WTC11 (cell line): ENCODE measurements at regions not wholly inside any gene's neighbourhood (a gene's known extent, or its start where the extent isn't known, plus 50 kb on each side); places are given as distances from the start of the nearest gene placed in this dataset.

ENCODE experiments used
- ATAC-seq: fragments of 200-7000 bp; cut with Tn5 transposase; 2 replicates; pipeline ENCODE4 v1.10.0; 2021; ENCODE audit warnings: mild to moderate bottlenecking, moderate library complexity
- CTCF ChIA-PET: fragments of 300-600 bp; sonication (Branson Sonifier 250); formaldehyde crosslinking; loops from one replicate; lab custom pipeline; 2021; ENCODE audit warnings: antibody characterized with exemption; lab: Charles Lee
- POLR2A ChIA-PET: fragments of 350-600 bp; sonication (Branson Sonifier 250); formaldehyde crosslinking; loops from one replicate; lab custom pipeline; 2021; ENCODE audit warnings: antibody characterized with exemption; lab: Charles Lee
- DNase-seq: peaks from one replicate; pipeline ENCODE4 v3.0.0; 2021; ENCODE audit warnings: low spot score
- H3K27ac Mint-ChIP-seq: 2 replicates; pipeline ENCODE4 v1.8.0; 2021; ENCODE audit warnings: mixed read lengths
- H3K27me3 Mint-ChIP-seq: 2 replicates; pipeline ENCODE4 v1.8.0; 2021; ENCODE audit warnings: low read depth, mild to moderate bottlenecking, moderate library complexity, mixed read lengths
- H3K36me3 Mint-ChIP-seq: 2 replicates; pipeline ENCODE4 v1.8.0; 2021; ENCODE audit warnings: mixed read lengths
- H3K4me1 Mint-ChIP-seq: 2 replicates; pipeline ENCODE4 v1.8.0; 2022; ENCODE audit warnings: mixed read lengths
- H3K4me3 Mint-ChIP-seq: 2 replicates; pipeline ENCODE4 v1.8.0; 2021; ENCODE audit warnings: mild to moderate bottlenecking, moderate library complexity, mixed read lengths
- H3K9me3 Mint-ChIP-seq: 2 replicates; pipeline ENCODE4 v1.8.0; 2021; ENCODE audit warnings: mixed read lengths
- CTCF ChIP-seq: fragments of 200-600 bp; IDR thresholded peaks from 2 replicates; pipeline ENCODE4 v1.8.0; 2022; ENCODE audit warnings: antibody characterized with exemption
- ETV6 ChIP-seq: sonication (generic); formaldehyde crosslinking; IDR thresholded peaks from 2 replicates; pipeline ENCODE4 v1.8.1; 2022; ENCODE audit warnings: mild to moderate bottlenecking, missing genetic modification reagents
- FOXK1 ChIP-seq: sonication (generic); formaldehyde crosslinking; IDR thresholded peaks from 2 replicates; pipeline ENCODE4 v1.8.0; 2022; ENCODE audit warnings: mild to moderate bottlenecking, moderate library complexity, missing genetic modification reagents
- FOXP1 ChIP-seq: sonication (generic); formaldehyde crosslinking; IDR thresholded peaks from 2 replicates; pipeline ENCODE4 v1.8.0; 2022; ENCODE audit warnings: missing genetic modification reagents, mild to moderate bottlenecking, moderate library complexity, borderline replicate concordance
- FOXP4 ChIP-seq: sonication (generic); formaldehyde crosslinking; IDR thresholded peaks from 2 replicates; pipeline ENCODE4 v1.8.0; 2022; ENCODE audit warnings: mild to moderate bottlenecking, missing genetic modification reagents
- IRF2 ChIP-seq: sonication (generic); formaldehyde crosslinking; IDR thresholded peaks from 2 replicates; pipeline ENCODE4 v1.8.0; 2022; ENCODE audit warnings: low read depth, missing genetic modification reagents, borderline replicate concordance
- MAX ChIP-seq: sonication (generic); formaldehyde crosslinking; IDR thresholded peaks from 2 replicates; pipeline ENCODE4 v1.8.0; 2022; ENCODE audit warnings: mild to moderate bottlenecking, missing genetic modification reagents
- MXD4 ChIP-seq: fragments of 250-450 bp; sonication (Bioruptor Pico); IDR thresholded peaks from 2 replicates; pipeline ENCODE4 v1.8.0; 2021; ENCODE audit warnings: mild to moderate bottlenecking, moderate library complexity, borderline replicate concordance
- NFE2L1 ChIP-seq: sonication (generic); formaldehyde crosslinking; IDR thresholded peaks from 2 replicates; pipeline ENCODE4 v1.8.1; 2023; ENCODE audit warnings: missing genetic modification reagents
- NR3C1 ChIP-seq: sonication (generic); formaldehyde crosslinking; conservative IDR thresholded peaks from 2 replicates; pipeline ENCODE4 v1.8.1; 2023; ENCODE audit warnings: low read depth, mild to moderate bottlenecking, missing genetic modification reagents
- OVOL2 ChIP-seq: fragments of 250-450 bp; sonication (Bioruptor Pico); IDR thresholded peaks from 2 replicates; pipeline ENCODE4 v1.9.0; 2021; ENCODE audit warnings: mild to moderate bottlenecking, borderline replicate concordance
- PREB ChIP-seq: sonication (generic); formaldehyde crosslinking; IDR thresholded peaks from 2 replicates; pipeline ENCODE4 v1.8.1; 2022; ENCODE audit warnings: mild to moderate bottlenecking, missing genetic modification reagents, moderate library complexity, borderline replicate concordance
- RELA ChIP-seq: sonication (generic); formaldehyde crosslinking; IDR thresholded peaks from 2 replicates; pipeline ENCODE4 v1.8.1; 2022; ENCODE audit warnings: missing genetic modification reagents, mild to moderate bottlenecking, borderline replicate concordance
- SMAD3 ChIP-seq: sonication (generic); formaldehyde crosslinking; IDR thresholded peaks from 2 replicates; pipeline ENCODE4 v1.8.0; 2022; ENCODE audit warnings: missing genetic modification reagents, mild to moderate bottlenecking, borderline replicate concordance
- USF1 ChIP-seq: sonication (generic); formaldehyde crosslinking; IDR thresholded peaks from 2 replicates; pipeline ENCODE4 v1.8.0; 2022; ENCODE audit warnings: mild to moderate bottlenecking, missing genetic modification reagents
- ZBTB43 ChIP-seq: sonication (generic); formaldehyde crosslinking; IDR thresholded peaks from 2 replicates; pipeline ENCODE4 v1.8.1; 2023; ENCODE audit warnings: mild to moderate bottlenecking, missing genetic modification reagents
- ZNF219 ChIP-seq: sonication (generic); formaldehyde crosslinking; IDR thresholded peaks from 2 replicates; pipeline ENCODE4 v1.8.0; 2023; ENCODE audit warnings: missing genetic modification reagents, mild to moderate bottlenecking, borderline replicate concordance
- ZNF281 ChIP-seq: sonication (generic); formaldehyde crosslinking; IDR thresholded peaks from 2 replicates; pipeline ENCODE4 v1.8.0; 2023; ENCODE audit warnings: mild to moderate bottlenecking, missing genetic modification reagents
- ZNF396 ChIP-seq: fragments of 250-450 bp; sonication (Bioruptor Pico); IDR thresholded peaks from 2 replicates; pipeline ENCODE4 v1.8.0; 2021; ENCODE audit warnings: mild to moderate bottlenecking, moderate library complexity, borderline replicate concordance
- ZNF416 ChIP-seq: fragments of 250-450 bp; sonication (Bioruptor Pico); IDR thresholded peaks from 2 replicates; pipeline ENCODE4 v1.9.0; 2021; ENCODE audit warnings: mild to moderate bottlenecking, inconsistent platforms
- ZNF423 ChIP-seq: fragments of 250-450 bp; sonication (Bioruptor Pico); IDR thresholded peaks from 2 replicates; pipeline ENCODE4 v2.1.2; 2022; ENCODE audit warnings: mild to moderate bottlenecking, moderate library complexity
- ZSCAN18 ChIP-seq: fragments of 250-450 bp; sonication (Bioruptor Pico); IDR thresholded peaks from 2 replicates; pipeline ENCODE4 v2.1.2; 2022; ENCODE audit warnings: mild to moderate bottlenecking, moderate library complexity

- POLR2A ChIA-PET: no interaction called here
- Mint-ChIP-seq H3K4me1 (peaks cover 10% of the 10 kb centered on the region), H3K36me3 (0 out of 2 replicates have a peak, but pooled peaks cover 2% of the 10 kb centered on the region), H3K27me3 (peaks cover 7% of the 10 kb centered on the region), H3K4me3 (no peak overlapping the region), H3K9me3 (no peaks in the 10 kb centered on the region), H3K27ac (no peak overlapping the region)
- CTCF ChIA-PET: no interaction called here
- no peak for ATAC-seq
- TF ChIP-seq USF1 (no peak), NR3C1 (CRISPR knock-in tag) (no peak), MXD4 (CRISPR knock-in tag) (no peak), ZNF281 (CRISPR knock-in tag) (no peak), ZNF219 (CRISPR knock-in tag) (no peak), CTCF (no peak), MAX (CRISPR knock-in tag) (no peak), ETV6 (CRISPR knock-in tag) (no peak), SMAD3 (no peak), ZSCAN18 (no peak)
- DNase-seq: no peak
Measured at GRCh38 chr2:238713198-238713826, 134.6 kb upstream of the TWIST2 start.

GRCh38 chr2:238714038-238714528 lies 133.8 kb upstream of the TWIST2 start:
- Mint-ChIP-seq H3K9me3 (no peaks in the 10 kb centered on the region), H3K4me3 (no peak overlapping the region), H3K27ac (no peak overlapping the region), H3K36me3 (0 out of 2 replicates have a peak, but pooled peaks cover 2% of the 10 kb centered on the region), H3K27me3 (peaks cover 7% of the 10 kb centered on the region), H3K4me1 (peaks cover 10% of the 10 kb centered on the region)
- no peak for DNase-seq
- no peak for ATAC-seq
- POLR2A ChIA-PET: no interaction called here
- CTCF ChIA-PET: no interaction called here
- no peak for TF ChIP-seq ZNF423 (CRISPR knock-in tag)
- TF ChIP-seq RELA (CRISPR knock-in tag): no peak
- TF ChIP-seq ZBTB43 (CRISPR knock-in tag): no peak
- TF ChIP-seq OVOL2 (CRISPR knock-in tag): no peak
- TF ChIP-seq MXD4 (CRISPR knock-in tag): no peak
- TF ChIP-seq IRF2 (CRISPR knock-in tag): no peak
- no peak for TF ChIP-seq FOXK1 (CRISPR knock-in tag)
- TF ChIP-seq USF1: no peak
- TF ChIP-seq ZNF416 (CRISPR knock-in tag): no peak
- TF ChIP-seq PREB (CRISPR knock-in tag): no peak
- TF ChIP-seq ZNF396 (CRISPR knock-in tag): no peak
- TF ChIP-seq FOXP4 (CRISPR knock-in tag): no peak
- TF ChIP-seq FOXP1 (CRISPR knock-in tag): no peak
- no peak for TF ChIP-seq SMAD3
- no peak for TF ChIP-seq NFE2L1 (CRISPR knock-in tag)
